Activated CD8-positive, alpha-beta memory T cell treated with anti-CD3 and anti-CD28 coated beads for 4 hours (primary cell): ENCODE measurements at regions not wholly inside any gene's neighbourhood (a gene's known extent, or its start where the extent isn't known, plus 50 kb on each side); places are given as distances from the start of the nearest gene placed in this dataset.

Experiments
- DNase-seq, 2 donors: peaks; one replicate each; pipeline ENCODE4 v3.0.0-alpha.2; 2020; ENCODE audit warnings: low read depth in 2 of 2

DNA sequence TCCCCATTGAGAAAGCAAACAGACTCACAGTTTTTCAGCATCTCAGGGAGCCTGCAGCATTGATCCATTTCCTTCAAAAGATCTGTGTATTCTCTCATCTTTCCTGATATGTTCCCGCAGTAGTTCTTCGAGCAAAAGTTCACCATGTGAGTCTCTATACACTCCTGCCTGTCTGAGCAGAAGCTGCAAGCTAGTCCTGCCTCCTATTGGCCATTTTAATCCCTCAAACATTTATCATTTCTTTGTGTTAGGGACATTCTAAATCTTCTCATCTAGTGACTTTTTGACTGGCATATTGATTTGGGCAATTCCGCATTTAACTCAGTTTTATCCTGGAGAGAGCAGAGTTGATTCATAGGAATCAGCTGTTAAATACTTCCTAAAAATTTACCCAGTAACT lies 660.4 kb upstream of the KLF12 start:
- DNase-seq, result no peak

DNA sequence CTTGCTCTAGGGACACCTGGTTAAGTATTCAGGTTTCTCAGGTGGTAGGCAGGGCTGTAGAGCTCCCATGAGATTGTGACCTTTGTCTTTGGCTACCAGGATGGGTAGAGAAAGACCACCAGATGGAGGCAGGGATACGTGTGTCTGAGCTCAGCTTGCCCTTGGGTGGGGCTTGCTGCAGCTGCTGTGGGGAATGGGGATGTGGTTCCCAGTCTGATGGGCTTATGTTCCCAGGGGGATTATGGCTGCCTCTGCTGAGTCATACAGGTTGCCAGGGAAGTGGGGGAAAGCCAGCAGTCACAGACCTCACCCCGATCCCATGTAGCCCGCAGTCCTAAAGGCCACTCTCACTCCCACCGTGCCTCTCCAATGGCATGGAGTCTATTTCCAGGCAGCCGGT lies 659.9 kb upstream of the KLF12 start:
- DNase-seq, result no peak

DNA sequence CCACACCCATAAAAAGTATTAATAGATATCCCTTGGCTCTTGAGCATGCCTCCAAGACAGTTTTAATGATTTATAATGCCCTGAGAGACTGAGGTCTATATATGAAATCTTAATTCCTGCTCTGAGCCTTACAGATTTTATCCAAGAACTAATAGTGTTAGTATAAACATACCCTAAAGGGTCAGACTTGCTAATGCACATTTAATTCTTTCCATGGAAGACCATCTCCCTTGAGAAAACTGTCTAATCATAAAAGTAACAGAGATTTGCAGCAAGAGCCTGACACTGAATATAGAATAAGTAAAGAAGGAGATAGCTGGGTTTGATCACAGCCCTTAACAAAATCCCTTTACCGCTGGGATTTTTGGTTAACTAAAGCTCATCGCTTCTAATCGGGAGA lies 650.8 kb upstream of the KLF12 start:
- DNase-seq, result no peak

DNA sequence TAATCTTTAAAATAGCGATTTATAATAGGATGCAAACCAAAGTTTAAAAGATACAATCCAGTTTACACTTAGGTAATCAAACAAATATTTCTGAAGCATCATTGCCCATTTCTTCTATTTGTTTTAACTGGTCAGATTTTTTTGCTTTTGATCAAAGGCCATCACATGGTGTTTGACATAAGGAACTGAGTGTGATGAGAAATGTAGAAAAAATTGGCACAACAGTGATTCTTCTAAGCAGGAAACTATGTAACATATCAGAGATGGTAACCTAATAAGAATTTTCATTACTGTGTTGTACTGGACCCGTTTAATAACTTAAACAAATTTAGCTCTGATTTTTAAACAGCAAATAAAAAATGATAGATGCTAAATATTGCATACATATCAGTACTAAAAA lies 644.7 kb upstream of the KLF12 start:
- DNase-seq, result no peak

DNA sequence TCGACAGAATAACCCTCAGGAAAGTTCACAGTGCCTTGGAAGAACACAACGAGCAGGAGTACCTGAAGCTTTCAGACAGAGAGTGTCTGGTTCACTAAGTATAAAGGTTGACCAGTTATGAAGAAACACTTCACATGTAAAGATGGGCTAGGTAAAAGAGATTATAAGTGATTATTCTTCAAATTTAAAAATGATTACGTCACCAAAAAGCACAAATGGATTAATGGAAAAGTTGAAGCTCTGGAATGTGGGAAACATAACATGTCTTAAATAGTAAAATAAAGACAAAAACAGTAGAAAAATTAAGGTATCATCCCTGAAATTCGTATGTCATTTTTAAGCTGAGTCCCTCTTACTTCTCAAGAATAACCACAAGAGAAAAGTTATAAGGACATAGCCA lies 643.9 kb upstream of the KLF12 start:
- no peak for DNase-seq

DNA sequence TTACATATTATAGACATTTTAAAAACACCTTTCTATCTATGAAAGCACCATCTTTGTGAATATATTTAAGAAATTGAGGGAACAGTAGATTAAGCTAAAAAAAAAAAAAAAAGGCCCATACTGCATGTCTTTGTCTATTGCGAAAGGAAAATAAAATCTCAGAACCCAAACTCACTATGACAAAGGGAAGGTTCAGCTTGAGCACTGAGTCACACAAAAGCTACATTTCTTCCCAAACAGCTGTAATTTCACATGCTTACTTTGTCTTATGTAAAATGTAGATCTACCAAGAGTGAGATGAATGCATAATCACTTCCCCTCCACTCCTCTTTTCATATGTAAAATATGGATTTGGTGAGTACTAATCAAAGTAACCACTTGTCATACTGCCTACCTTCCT lies 640.1 kb upstream of the KLF12 start:
- no peak for DNase-seq

DNA sequence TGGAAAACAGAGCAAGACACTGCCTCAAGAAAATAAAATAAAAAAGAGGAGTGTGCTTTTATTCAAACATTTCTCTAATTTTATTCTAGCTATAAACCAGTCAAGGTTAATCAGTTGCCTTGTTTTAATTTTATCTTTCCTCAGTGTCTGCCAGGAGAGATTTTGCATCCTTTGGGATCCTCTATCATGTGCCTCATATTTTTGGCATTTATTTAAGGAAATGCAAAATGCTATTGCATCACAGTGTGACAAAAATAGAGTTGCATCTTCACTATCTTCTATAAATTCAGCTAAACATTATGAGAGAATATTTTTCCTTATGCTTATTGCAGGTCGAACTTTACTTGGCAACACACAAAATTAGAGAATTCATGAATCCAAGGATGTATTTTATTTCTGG lies 639.0 kb upstream of the KLF12 start:
- DNase-seq, result no peak

DNA sequence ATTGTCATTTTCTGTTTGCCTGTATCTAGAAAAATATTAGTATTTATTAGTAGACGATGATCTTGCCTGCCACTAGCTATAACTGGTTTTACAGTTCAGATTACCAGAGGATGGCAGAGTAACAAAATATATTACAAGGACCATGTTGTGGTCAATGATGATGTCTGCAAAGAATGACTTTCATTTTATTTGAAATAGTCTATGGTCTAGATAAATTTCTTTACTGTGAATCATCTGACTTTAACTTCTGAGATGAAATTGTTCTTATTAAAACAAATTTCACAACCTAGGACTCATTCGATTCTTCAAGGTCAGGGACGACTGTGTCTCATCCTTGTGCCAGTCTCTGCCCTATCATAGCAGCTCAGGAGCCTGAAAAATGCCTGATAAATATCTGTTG lies 637.8 kb upstream of the KLF12 start:
- no peak for DNase-seq

DNA sequence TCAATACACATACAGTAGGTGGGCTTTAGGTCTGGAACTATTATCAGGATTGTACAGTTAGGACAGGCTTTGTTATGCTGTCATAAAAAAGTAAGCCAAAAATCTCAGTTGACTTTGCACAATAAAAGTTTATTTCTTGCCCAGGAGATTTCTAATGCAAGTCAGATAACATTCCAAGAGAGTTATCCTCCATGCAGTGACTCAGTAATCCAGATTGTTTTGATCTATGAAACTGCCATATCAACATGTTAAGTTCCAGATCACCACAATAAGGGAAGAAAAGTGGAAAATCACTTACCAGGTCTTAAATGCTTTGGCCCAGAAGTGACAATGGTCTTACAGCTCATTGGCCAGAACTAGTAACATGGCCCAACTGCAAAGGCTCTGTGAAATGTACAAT lies 636.2 kb upstream of the KLF12 start:
- no peak for DNase-seq

DNA sequence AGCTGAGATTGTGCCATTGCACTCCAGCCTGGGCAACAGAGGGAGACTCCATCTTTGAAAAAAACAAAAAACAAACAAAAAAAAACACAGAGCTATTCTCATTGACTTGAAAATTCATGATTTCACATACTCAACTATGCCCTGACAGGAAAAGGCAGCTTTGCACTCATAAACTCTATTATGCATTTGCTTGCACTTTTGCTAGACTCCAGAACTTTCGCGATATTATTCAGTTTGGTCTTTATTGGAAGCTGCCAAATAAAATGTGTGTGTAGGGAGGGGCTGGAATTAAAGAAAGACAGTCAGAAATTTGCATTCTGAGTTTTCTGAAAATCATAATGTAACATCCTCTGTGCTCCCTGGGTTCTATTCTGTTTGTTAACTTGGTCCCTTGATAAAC lies 635.1 kb upstream of the KLF12 start:
- DNase-seq, result no peak

DNA sequence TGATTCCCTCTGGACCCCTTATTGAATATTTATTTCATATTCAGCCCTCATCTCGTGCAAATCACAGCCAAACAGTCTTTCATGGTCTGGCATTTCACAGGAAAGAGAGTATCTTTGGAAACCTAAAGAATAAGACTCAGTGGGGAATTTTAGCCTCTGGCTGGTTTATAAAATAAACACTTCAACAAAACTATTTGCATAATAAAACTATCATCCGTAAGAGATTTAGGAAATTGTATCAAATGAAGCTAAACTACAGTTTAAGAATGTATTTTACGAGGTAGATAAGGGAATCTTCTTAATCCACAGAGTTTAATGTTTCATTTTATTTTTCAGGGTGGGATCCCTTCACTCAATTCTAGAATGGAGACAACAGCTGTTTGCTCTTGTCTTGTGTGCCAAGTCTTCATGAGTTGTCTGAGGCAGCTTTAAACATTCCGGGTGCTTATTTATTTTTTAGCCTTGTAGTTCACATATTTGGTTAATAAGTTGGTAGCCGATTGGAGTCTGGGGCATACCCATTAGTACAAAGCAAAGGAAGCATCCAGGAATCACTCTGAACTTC lies 634.4 kb upstream of the KLF12 start:
- DNase-seq, result no peak

DNA sequence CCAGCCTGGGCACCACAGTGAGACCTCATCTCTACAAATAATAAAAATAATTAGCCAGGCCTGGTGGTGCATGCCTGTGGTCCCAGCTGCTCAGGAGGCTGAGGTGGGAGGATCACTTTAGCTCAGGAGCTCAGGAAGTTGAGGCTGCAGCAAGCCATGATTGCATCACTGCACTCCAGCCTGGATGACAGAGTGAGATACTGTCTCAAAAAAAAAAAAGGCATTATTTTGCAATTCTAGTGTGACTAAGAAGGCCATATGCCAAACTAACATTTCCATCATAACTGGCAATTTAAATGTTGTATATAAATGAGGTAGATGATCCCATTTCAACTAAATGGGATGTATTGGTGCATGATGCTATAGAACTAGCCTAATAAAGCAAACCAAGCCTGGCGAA lies 632.8 kb upstream of the KLF12 start:
- DNase-seq, result no peak

DNA sequence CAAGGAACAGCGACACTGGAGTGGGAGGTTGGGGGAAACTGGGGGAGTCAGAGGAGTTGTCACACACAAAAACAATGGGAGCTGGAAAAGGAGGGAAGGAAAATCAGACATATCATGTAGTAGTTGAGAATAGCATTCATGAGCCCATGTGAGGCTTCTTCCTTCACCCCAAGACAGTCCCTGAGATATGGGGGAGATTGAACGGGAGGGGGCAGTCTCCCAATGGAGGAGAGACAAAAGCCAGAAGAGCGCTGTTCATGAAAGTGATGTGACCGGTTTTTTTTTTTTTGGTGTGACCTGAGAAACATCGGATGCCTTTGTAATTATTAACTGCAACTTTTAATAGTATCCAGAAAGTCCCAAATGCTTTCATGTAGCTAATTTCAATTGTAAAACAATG lies 631.8 kb upstream of the KLF12 start:
- DNase-seq, result no peak

DNA sequence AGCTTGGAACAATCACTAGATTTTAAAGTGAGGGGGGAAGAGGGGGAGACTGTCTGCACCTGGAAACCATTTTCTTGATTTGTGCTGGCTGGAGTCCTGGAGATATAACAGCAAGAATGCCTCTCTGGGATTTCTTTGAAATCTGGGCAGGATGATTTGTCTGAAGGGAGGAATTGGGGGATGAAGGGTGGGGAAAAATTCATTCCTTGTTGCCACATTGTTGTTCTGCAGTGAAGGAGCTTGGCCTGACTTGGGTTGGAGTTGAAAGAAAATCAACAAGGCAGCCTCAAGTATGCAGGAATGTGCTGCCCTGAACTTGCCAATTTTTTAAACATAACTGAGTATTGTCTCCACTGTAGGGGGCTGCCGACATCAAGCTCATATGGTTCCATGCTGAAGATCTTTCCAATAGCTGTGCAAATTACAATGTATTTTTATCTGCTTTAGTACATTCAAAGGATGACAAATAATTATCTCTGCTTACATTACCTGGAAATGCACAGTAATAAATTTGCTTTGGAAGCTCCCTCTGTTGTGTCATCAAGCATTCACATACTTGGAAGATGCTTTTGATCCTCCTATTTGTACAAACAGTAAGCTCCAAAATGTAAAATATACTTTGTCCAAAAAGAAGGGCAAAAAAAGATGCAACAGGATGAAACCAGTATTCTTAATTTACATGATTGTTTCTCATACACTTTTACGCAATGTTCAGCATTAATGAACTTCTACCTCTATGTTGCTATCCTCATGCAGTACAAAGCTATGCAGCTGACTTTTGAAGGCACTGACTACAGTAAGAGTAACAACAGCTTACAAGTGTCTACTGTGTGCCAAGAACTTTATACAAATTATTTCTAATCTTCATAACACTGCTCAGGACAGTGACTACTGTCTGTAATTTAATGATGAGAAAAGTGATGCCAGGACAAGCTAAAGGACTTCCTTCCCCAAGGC lies 627.9 kb upstream of the KLF12 start:
- no peak for DNase-seq

DNA sequence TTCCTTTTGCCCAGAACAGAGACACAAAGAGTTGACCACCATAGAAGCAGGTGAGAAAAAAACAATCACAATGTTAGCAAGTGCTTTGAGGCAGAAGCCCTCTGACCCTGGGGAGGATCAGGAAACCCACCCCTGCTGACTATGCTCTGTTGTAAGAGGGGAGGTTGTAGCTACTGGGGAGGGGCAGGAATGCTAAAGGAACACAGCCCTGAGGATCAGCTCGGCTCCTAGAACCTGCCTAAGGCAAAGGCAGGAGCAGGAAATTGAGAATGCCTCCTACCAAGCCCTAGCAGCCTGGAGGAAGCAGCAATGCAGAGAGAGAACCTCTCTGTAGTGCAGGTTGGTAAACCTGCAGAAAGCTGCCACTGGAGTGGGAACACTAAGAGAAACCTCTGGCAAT lies 624.0 kb upstream of the KLF12 start:
- DNase-seq, result no peak

DNA sequence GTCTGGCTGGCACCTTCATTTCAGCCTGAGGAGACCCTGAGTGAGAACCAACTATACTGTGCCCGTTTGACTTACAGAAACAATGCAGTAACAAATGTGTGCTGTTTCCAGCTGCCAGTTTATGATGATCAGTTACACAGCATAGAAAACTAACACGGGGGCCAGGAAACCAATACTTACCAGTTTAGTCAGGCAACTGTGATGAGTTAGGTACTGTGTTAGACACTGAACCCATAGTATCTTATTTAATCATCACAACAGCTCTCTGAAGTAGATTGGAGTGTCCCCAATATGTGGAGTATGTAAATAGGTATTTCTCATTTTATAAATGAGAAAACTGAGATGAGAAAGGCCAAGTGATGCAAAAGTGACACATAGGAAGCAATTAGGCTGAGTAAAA lies 620.9 kb upstream of the KLF12 start:
- DNase-seq, result no peak

DNA sequence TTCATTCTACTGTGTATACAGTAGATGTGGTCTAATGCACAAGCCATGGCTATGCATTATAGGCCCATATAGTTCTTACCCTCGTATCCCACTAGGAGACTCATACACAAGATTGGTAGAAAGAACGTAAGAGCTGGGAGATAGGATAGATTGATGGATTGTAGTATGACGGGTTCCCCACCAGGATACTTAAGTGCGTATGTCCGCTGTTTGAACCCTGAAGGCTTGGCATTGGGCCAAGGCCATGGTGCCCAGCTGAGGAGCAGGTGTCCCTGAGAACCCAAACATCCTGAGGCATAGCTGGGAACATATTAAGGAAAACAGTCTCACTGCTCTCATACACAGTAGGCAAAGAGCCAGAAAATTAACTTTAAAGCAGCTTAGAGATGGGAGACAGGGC lies 617.5 kb upstream of the KLF12 start:
- DNase-seq, result no peak

DNA sequence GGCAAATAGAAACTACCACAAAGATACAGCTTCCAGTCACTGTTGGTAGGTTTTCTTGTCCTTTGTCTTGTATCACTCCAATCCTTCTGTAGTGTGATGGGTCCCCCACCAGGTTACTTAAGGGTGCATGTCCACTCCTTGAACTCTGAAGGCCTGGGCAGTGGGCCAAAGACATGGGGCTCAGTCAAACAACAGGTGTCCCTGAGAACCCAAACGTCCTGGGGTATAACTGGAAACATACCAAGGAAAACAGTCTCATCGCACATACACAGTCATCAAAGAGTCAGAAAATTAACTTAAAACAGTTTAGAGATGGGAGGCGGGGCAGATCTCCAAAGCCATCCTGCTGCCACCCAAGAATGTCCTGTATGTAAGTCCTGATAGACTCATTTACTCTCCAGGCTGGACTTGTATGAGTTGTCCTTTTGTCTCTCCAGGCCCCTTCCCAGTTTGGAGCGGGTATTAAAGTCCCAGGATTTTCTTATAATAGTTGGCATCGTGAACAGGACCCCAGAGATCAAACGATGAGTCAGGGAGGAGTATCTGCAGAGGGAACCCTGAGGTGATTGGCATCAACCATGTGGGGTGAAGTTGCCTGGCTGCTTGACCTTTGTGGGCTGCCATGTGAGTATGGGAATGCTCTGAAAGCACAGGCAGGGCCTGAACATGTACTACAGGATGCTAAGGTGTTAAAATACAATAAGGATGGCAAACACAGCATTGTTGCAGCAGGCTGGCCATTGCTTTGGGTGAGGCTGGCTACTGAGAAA lies 613.2 kb upstream of the KLF12 start:
- no peak for DNase-seq

DNA sequence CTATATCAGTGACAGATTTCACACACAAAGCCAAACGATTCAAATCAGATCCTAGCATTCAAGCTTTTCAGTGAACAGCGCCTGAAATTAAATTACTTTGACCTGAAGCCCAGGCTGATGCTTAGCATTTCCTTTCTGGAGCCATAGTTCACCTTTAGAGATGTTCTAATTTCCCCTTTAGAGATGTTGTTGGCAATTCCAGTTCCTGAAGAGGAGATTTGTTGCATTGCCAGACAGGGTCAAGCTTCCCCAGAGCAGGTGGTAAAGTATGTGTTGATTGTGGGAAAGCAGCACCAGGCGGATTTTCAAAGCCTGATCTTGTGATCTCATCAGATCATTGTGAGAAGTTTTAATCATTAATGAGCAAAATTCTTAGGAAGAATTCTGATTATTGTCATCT lies 609.8 kb upstream of the KLF12 start:
- DNase-seq, result no peak

DNA sequence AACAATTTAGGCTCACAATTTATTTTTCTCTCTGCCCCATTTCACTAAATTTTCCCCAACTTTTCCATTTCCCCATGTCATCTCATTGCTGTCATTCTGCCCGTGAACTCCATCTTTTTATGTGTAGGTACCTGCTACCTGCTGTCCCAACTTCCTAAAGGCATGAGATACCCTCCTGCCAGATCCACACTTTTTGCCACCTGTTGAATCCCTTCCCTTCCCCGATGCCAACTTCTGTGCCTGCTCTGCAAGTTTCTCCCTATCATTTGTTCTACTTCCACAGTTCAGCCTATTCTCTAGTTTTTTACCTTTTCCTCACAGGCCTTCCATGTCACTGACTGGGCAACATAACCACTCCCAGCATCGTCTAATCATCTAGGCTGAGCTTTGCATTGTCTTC lies 607.5 kb upstream of the KLF12 start:
- DNase-seq, result no peak

DNA sequence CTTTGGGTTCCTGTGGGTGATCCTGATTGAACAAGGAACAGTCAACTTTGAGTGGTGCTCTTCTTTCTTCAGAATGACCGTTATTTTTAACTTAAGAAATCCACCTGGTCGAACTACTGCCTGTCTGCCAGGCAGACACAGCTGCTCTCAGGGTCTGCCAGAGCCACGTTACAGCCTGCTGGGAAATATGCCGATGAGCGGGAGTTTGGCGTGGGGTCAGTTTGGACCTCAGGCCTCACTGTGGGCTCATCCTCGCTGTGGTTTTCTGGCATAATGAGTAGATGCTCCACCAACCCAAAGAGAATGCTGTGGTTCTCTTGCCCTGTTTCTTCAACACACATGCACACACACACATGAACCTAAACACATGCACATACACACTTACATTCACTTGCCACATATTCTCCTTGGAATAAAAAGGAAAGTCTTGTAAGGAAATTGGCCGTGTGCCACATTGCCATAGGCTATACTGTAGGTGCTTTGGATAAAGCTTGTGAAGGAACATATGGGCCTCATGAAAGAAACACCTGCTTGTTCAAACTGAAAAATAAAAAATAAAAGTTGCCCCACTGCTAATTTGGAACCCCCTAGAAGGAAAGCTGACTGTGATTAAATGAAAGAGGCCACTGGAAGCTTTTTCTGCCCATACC lies 598.7 kb upstream of the KLF12 start:
- no peak for DNase-seq

DNA sequence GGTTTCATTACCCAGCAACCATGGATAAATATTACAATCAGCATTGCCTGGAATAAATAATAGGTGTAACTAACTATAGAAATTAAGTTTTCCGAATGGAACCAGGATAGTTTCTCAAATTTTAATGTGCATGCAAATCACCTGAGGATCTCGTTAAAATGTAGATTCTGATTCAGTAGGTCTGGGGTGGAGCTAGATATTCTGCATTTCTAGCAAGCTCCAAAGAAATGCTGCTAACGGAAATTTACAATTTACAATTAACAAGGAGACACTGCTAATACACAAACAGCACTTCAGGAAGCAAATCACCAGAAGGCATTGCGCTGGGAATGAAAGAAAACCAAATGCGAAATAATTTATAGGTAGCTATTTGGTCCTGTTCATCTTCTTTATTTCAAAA lies 597.5 kb upstream of the KLF12 start:
- no peak for DNase-seq
